Colonic mucosa (tissue), 4 donors: ENCODE measurements at regions not wholly inside any gene's neighbourhood (a gene's known extent, or its start where the extent isn't known, plus 50 kb on each side); places are given as distances from the start of the nearest gene placed in this dataset.

ENCODE experiments used
- DNase-seq: peaks from one replicate; pipeline ENCODE4 v3.0.0-alpha.2; 2020
- H3K27ac ChIP-seq: fragments of 200-600 bp; one replicate; pipeline ENCODE4 v1.8.0; 2021
- H3K27me3 ChIP-seq: fragments of 200-600 bp; one replicate; pipeline ENCODE4 v1.8.0; 2021
- H3K36me3 ChIP-seq: fragments of 200-600 bp; one replicate; pipeline ENCODE4 v1.8.0; 2021
- H3K4me1 ChIP-seq: fragments of 200-600 bp; one replicate; pipeline ENCODE4 v1.8.0; 2021; ENCODE audit warnings: mild to moderate bottlenecking
- H3K4me3 ChIP-seq: fragments of 200-600 bp; one replicate; pipeline ENCODE4 v1.8.0; 2021
- H3K9ac ChIP-seq, 2 donors: one replicate each; pipeline ENCODE4 v1.7.0; 2013; ENCODE audit warnings: control low read depth in 2 of 2, low read depth in 2 of 2, low read length in 2 of 2
- H3K9me3 ChIP-seq: fragments of 200-600 bp; one replicate; pipeline ENCODE4 v1.8.0; 2021
- intact Hi-C: fragments of 100-400 bp; cut with DNase I; formaldehyde crosslinking; loops from one replicate; pipeline ENCODE4 v1.14.1; 2022
- TF ChIP-seq, protein P1 (sequence below): fragments of 200-600 bp; IDR thresholded peaks from one replicate; pipeline ENCODE4 v1.8.0; 2022; ENCODE audit warnings: antibody characterized with exemption, mild to moderate bottlenecking
- donor health status: healthy.
- donor health status: DM: no; HTN: no; CAD: no.
- donor health status: DM: no; HTN: no; CAD: no.

- Histone ChIP-seq H3K4me3 (no peak overlapping the region), H3K9ac (no peak overlapping the region), H3K4me1 (no peaks in the 10 kb centered on the region), H3K9me3 (no peaks in the 10 kb centered on the region), H3K27ac (no peak overlapping the region), H3K36me3 (no peaks in the 10 kb centered on the region), H3K27me3 (no peaks in the 10 kb centered on the region)
- TF ChIP-seq, protein P1, sequence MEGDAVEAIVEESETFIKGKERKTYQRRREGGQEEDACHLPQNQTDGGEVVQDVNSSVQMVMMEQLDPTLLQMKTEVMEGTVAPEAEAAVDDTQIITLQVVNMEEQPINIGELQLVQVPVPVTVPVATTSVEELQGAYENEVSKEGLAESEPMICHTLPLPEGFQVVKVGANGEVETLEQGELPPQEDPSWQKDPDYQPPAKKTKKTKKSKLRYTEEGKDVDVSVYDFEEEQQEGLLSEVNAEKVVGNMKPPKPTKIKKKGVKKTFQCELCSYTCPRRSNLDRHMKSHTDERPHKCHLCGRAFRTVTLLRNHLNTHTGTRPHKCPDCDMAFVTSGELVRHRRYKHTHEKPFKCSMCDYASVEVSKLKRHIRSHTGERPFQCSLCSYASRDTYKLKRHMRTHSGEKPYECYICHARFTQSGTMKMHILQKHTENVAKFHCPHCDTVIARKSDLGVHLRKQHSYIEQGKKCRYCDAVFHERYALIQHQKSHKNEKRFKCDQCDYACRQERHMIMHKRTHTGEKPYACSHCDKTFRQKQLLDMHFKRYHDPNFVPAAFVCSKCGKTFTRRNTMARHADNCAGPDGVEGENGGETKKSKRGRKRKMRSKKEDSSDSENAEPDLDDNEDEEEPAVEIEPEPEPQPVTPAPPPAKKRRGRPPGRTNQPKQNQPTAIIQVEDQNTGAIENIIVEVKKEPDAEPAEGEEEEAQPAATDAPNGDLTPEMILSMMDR = no peak
- intact Hi-C loops = no loop called here
- DNase-seq = no peak
Measured at GRCh38 chr4:10808591-10808990, 124.0 kb upstream of the CLNK start.

GRCh38 chr4:10806953-10807645 lies 122.5 kb upstream of the CLNK start:
- H3K4me3 ChIP-seq = no peak overlapping the region
- intact Hi-C loops = no loop called here
- no peak overlapping the region for H3K9ac ChIP-seq
- no peak for DNase-seq
- H3K27ac ChIP-seq = no peak overlapping the region
- no peaks in the 10 kb centered on the region for H3K9me3 ChIP-seq
- TF ChIP-seq, protein P1 = no peak
- H3K36me3 ChIP-seq = no peaks in the 10 kb centered on the region
- no peaks in the 10 kb centered on the region for H3K4me1 ChIP-seq
- H3K27me3 ChIP-seq = no peaks in the 10 kb centered on the region

- Histone ChIP-seq H3K9me3 (no peaks in the 10 kb centered on the region), H3K4me1 (no peaks in the 10 kb centered on the region), H3K27ac (no peak overlapping the region), H3K36me3 (no peaks in the 10 kb centered on the region), H3K9ac (no peak overlapping the region), H3K4me3 (no peak overlapping the region), H3K27me3 (no peaks in the 10 kb centered on the region)
- intact Hi-C loops = no loop called here
- TF ChIP-seq, protein P1 = no peak
- DNase-seq = no peak
Measured at GRCh38 chr4:10803713-10804343, 119.3 kb upstream of the CLNK start.

- Histone ChIP-seq H3K9me3 (no peaks in the 10 kb centered on the region), H3K36me3 (no peaks in the 10 kb centered on the region), H3K9ac (no peak overlapping the region), H3K27ac (no peak overlapping the region), H3K4me3 (no peak overlapping the region), H3K27me3 (no peaks in the 10 kb centered on the region), H3K4me1 (no peaks in the 10 kb centered on the region)
- intact Hi-C loops = no loop called here
- no peak for DNase-seq
- TF ChIP-seq, protein P1 = no peak
Measured at GRCh38 chr4:10787365-10787764, 102.8 kb upstream of the CLNK start.

GRCh38 chr4:10784621-10785020 lies 100.1 kb upstream of the CLNK start:
- no peak overlapping the region for H3K4me3 ChIP-seq
- H3K27ac ChIP-seq = no peak overlapping the region
- no peak for DNase-seq
- TF ChIP-seq, protein P1 = no peak
- no peak overlapping the region for H3K9ac ChIP-seq
- intact Hi-C loops = no loop called here
- no peaks in the 10 kb centered on the region for H3K4me1 ChIP-seq
- no peaks in the 10 kb centered on the region for H3K36me3 ChIP-seq
- H3K27me3 ChIP-seq = no peaks in the 10 kb centered on the region
- H3K9me3 ChIP-seq = no peaks in the 10 kb centered on the region
